HCT116 (cell line): ENCODE measurements at regions not wholly inside any gene's neighbourhood (a gene's known extent, or its start where the extent isn't known, plus 50 kb on each side); places are given as distances from the start of the nearest gene placed in this dataset.

Source experiments
- ATAC-seq: fragments of 200-7000 bp; cut with Tn5 transposase; 2 replicates; pipeline ENCODE4 v1.9.1; 2020; ENCODE audit warnings: mild to moderate bottlenecking, moderate library complexity
- BruUV-seq: library from RNA; stranded (reverse); fragments of 400-500 nt; replicated peaks from 2 replicates; lab custom pipeline; 2021; lab: Mats Ljungman, UMichigan
- CTCF ChIA-PET: fragments of 300-600 bp; sonication (Branson Sonifier 250); formaldehyde crosslinking; loops from one replicate; lab custom pipeline; 2021; ENCODE audit warnings: antibody characterized with exemption; lab: Charles Lee
- POLR2A ChIA-PET: fragments of 300-600, 350-600 bp; sonication (Branson Sonifier 250); formaldehyde crosslinking; loops from one replicate; lab custom pipeline; 2021; ENCODE audit warnings: antibody characterized with exemption; lab: Charles Lee
- RAD21 ChIA-PET, 2 experiments: fragments of 300-600 bp; sonication (Branson Sonifier 250); formaldehyde crosslinking; loops; one replicate each; lab custom pipeline; 2023; ENCODE audit warnings: low total read pairs in 2 of 2; ENCODE audit not compliant: uncharacterized antibody in 2 of 2, unreplicated experiment in 2 of 2, low non-redundant PET in 1 of 2; lab: Charles Lee
- DNase-seq: peaks from one replicate; pipeline ENCODE4 v3.0.0-alpha.2; 2010; ENCODE audit warnings: low read depth, low spot score
- H2AFZ ChIP-seq: fragments of 200-600 bp; shearing (Covaris generic), sonication (generic); 2 replicates; pipeline ENCODE4 v1.6.1; 2017; ENCODE audit warnings: low read depth, mixed run types, mixed read lengths, antibody characterized with exemption, low read length; ENCODE audit not compliant: poor library complexity, severe bottlenecking
- H3K27ac ChIP-seq: 2 replicates; pipeline ENCODE4 v1.5.1; 2012; ENCODE audit warnings: low read depth, low read length
- H3K27me3 ChIP-seq: fragments of 200-600 bp; sonication (generic); 2 replicates; pipeline ENCODE4 v1.6.1; 2016; ENCODE audit warnings: mixed run types, low read length, mixed read lengths; ENCODE audit not compliant: insufficient read depth
- H3K36me3 ChIP-seq, 2 experiments: fragments of 200-500 bp in 1 of 2; fragments of 200-600 bp in 1 of 2; sonication (Bioruptor generic) in 1 of 2; sonication (generic) in 1 of 2; 2 replicates each; pipeline versions ENCODE4 v1.5.1 to v1.6.1; 2014 to 2016; ENCODE audit warnings: low read length in 2 of 2, inconsistent platforms in 1 of 2, mixed read lengths in 1 of 2, mixed run types in 1 of 2; ENCODE audit not compliant: insufficient read depth in 2 of 2, control insufficient read depth in 1 of 2
- H3K4me1 ChIP-seq, 2 experiments: fragments of 200-600 bp in 1 of 2; sonication (generic) in 1 of 2; 2 replicates each; pipeline versions ENCODE4 v1.5.1 to v1.6.1; 2012 to 2017; ENCODE audit warnings: low read length in 2 of 2, inconsistent platforms in 1 of 2, mild to moderate bottlenecking in 1 of 2, mixed read lengths in 1 of 2, mixed run types in 1 of 2, moderate library complexity in 1 of 2; ENCODE audit not compliant: insufficient read depth in 2 of 2, control insufficient read depth in 1 of 2
- H3K4me2 ChIP-seq: fragments of 200-600 bp; sonication (generic); 2 replicates; pipeline ENCODE4 v1.6.1; 2017; ENCODE audit warnings: mixed run types, low read length, mixed read lengths
- H3K4me3 ChIP-seq, 2 experiments: fragments of 200-600 bp in 1 of 2; sonication (generic) in 1 of 2; replicated peaks in 1 of 2; 2 replicates each; pipeline ENCODE4 v1.5.1; 2011 to 2016; ENCODE audit warnings: low read length in 2 of 2, control low read depth in 1 of 2, low read depth in 1 of 2, mild to moderate bottlenecking in 1 of 2, mixed read lengths in 1 of 2, mixed run types in 1 of 2
- H3K79me2 ChIP-seq: fragments of 200-600 bp; sonication (generic); 2 replicates; pipeline ENCODE4 v1.6.1; 2017; ENCODE audit warnings: mild to moderate bottlenecking, mixed run types, low read length, moderate library complexity, mixed read lengths; ENCODE audit not compliant: insufficient read depth
- H3K9ac ChIP-seq: fragments of 200-600 bp; sonication (generic); 2 replicates; pipeline ENCODE4 v1.6.1; 2016; ENCODE audit warnings: low read length, mixed read lengths
- H3K9me2 ChIP-seq: fragments of 200-600 bp; sonication (generic), shearing (Covaris generic); 2 replicates; pipeline ENCODE4 v1.6.1; 2017; ENCODE audit warnings: mixed run types, mild to moderate bottlenecking, moderate library complexity; ENCODE audit not compliant: insufficient read depth
- H3K9me3 ChIP-seq, 2 experiments: fragments of 200-500 bp in 1 of 2; fragments of 200-600 bp in 1 of 2; sonication (Bioruptor generic) in 1 of 2; sonication (generic) in 1 of 2; 2 replicates each; pipeline ENCODE4 v1.6.1; 2014 to 2017; ENCODE audit warnings: low read length in 2 of 2, mixed read lengths in 2 of 2, inconsistent platforms in 1 of 2, low read depth in 1 of 2, mild to moderate bottlenecking in 1 of 2, mixed run types in 1 of 2, moderate library complexity in 1 of 2; ENCODE audit not compliant: control insufficient read depth in 1 of 2, insufficient read depth in 1 of 2
- H4K20me1 ChIP-seq: fragments of 200-600 bp; sonication (generic), shearing (Covaris generic); 2 replicates; pipeline ENCODE4 v1.6.1; 2017; ENCODE audit warnings: mixed run types, mild to moderate bottlenecking, moderate library complexity; ENCODE audit not compliant: insufficient read depth
- CEBPB ChIP-seq: IDR thresholded peaks from 2 replicates; pipeline ENCODE4 v1.6.1; 2012; ENCODE audit warnings: low read depth
- EGR1 ChIP-seq: IDR thresholded peaks from 2 replicates; pipeline ENCODE4 v1.6.1; 2012; ENCODE audit warnings: low read depth
- ELF1 ChIP-seq: IDR thresholded peaks from 2 replicates; pipeline ENCODE4 v1.6.1; 2012; ENCODE audit warnings: low read depth, borderline replicate concordance
- EZH2 ChIP-seq: fragments of 200-600 bp; sonication (generic); IDR thresholded peaks from 2 replicates; pipeline ENCODE4 v1.6.1; 2017; ENCODE audit warnings: antibody characterized with exemption, mixed run types
- EZH2phosphoT487 ChIP-seq: fragments of 200-600 bp; IDR thresholded peaks from 2 replicates; pipeline ENCODE4 v1.6.1; 2018; ENCODE audit warnings: antibody characterized with exemption, borderline replicate concordance
- FOSL1 ChIP-seq: IDR thresholded peaks from 2 replicates; pipeline ENCODE4 v1.6.1; 2012; ENCODE audit warnings: low read depth
- JUND ChIP-seq: IDR thresholded peaks from 2 replicates; pipeline ENCODE4 v1.6.1; 2012
- POLR2AphosphoS5 ChIP-seq: IDR thresholded peaks from 2 replicates; pipeline ENCODE4 v1.6.1; 2011; ENCODE audit warnings: mild to moderate bottlenecking, low read depth, low read length, moderate library complexity
- RAD21 ChIP-seq: IDR thresholded peaks from 2 replicates; pipeline ENCODE4 v1.6.1; 2012; ENCODE audit warnings: low read depth, mild to moderate bottlenecking
- SIN3A ChIP-seq: IDR thresholded peaks from 2 replicates; pipeline ENCODE4 v1.6.1; 2012; ENCODE audit warnings: low read depth
- SP1 ChIP-seq: IDR thresholded peaks from 2 replicates; pipeline ENCODE4 v1.6.1; 2012; ENCODE audit warnings: low read depth
- SRF ChIP-seq: IDR thresholded peaks from 2 replicates; pipeline ENCODE4 v1.6.1; 2012; ENCODE audit warnings: low read depth
- TCF7L2 ChIP-seq: IDR thresholded peaks from 2 replicates; pipeline ENCODE4 v1.7.0; 2011; ENCODE audit warnings: borderline replicate concordance, inconsistent platforms; ENCODE audit not compliant: insufficient read depth, insufficient read length; ENCODE audit errors: extremely low read depth
- YY1 ChIP-seq: IDR thresholded peaks from 2 replicates; pipeline ENCODE4 v1.6.1; 2011; ENCODE audit warnings: low read length, low read depth, moderate library complexity, mild to moderate bottlenecking; ENCODE audit not compliant: insufficient replicate concordance; ENCODE audit errors: extremely low read depth
- ZNF274 ChIP-seq: fragments of 200-500 bp; sonication (Bioruptor generic); IDR thresholded peaks from 2 replicates; pipeline ENCODE4 v1.6.1; 2014; ENCODE audit warnings: mild to moderate bottlenecking, low read depth, low read length, inconsistent platforms
- intact Hi-C: fragments of 100-400 bp; cut with micrococcal nuclease; formaldehyde crosslinking; loops from 2 replicates; pipeline ENCODE4 v1.10.0; 2022
- TF ChIP-seq, protein P1 (sequence below), 3 experiments: fragments of 200-600 bp in 1 of 3; sonication (generic) in 1 of 3; IDR thresholded peaks in 2 of 3; conservative IDR thresholded peaks in 1 of 3; 2 replicates each; pipeline ENCODE4 v1.5.1; 2012 to 2017; ENCODE audit warnings: low read depth in 2 of 3, low read length in 2 of 3, antibody characterized with exemption in 1 of 3, borderline replicate concordance in 1 of 3, control low read depth in 1 of 3, mild to moderate bottlenecking in 1 of 3, mixed read lengths in 1 of 3, mixed run types in 1 of 3, moderate library complexity in 1 of 3; ENCODE audit not compliant: insufficient read depth in 1 of 3
- TF ChIP-seq, protein P2 (sequence below): IDR thresholded peaks from 2 replicates; pipeline ENCODE4 v1.6.1; 2011; ENCODE audit warnings: mild to moderate bottlenecking, low read length, moderate library complexity; ENCODE audit not compliant: insufficient replicate concordance; ENCODE audit errors: extremely low read depth
- TF ChIP-seq, protein P3 (sequence below): IDR thresholded peaks from 2 replicates; pipeline ENCODE4 v1.6.1; 2012
- TF ChIP-seq, protein P4 (sequence below): IDR thresholded peaks from 2 replicates; pipeline ENCODE4 v1.6.1; 2012

DNA sequence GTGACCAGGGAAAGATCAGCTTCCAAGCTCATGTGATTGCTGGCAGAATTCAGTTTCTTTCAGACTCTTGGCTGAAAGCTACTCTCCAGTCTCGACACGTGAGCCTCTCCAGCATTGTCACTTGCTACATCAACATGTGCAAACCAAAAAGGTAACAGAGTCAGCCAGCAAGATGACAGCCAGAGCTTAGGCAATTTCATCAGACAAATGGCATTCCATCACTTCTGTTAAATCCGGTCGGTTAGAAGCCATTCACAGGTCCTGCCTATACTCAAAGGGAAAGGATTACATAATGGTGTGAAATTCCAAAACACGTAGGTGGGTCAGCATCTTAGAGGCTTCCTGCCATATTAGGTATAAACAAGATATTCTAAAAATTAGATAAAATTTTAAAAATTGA is 700.9 kb downstream of the AACS start:
- no peaks in the 10 kb centered on the region for H3K36me3 ChIP-seq
- no TSS peak for BruUV-seq
- H3K4me1 ChIP-seq = no peaks in the 10 kb centered on the region
- ATAC-seq = no peak
- no peaks in the 10 kb centered on the region for H3K9me2 ChIP-seq
- ChIA-PET POLR2A (no interaction called here), CTCF (no interaction called here), RAD21 (no interaction called here)
- no peak for DNase-seq
- no peaks in the 10 kb centered on the region for H3K79me2 ChIP-seq
- H3K4me2 ChIP-seq = no peak overlapping the region
- no peaks in the 10 kb centered on the region for H4K20me1 ChIP-seq
- H3K27me3 ChIP-seq = no peaks in the 10 kb centered on the region
- H3K27ac ChIP-seq = no peak overlapping the region
- intact Hi-C loops = no loop called here
- TF ChIP-seq FOSL1 (no peak), SP1 (no peak)
- peaks cover 0 to 7% of the 10 kb centered on the region in 2 experiments; a peak in 2 of 4 replicates for H3K9me3 ChIP-seq
- H3K9ac ChIP-seq = no peak overlapping the region
- no peak overlapping the region for H3K4me3 ChIP-seq
- no peak overlapping the region for H2AFZ ChIP-seq

DNA sequence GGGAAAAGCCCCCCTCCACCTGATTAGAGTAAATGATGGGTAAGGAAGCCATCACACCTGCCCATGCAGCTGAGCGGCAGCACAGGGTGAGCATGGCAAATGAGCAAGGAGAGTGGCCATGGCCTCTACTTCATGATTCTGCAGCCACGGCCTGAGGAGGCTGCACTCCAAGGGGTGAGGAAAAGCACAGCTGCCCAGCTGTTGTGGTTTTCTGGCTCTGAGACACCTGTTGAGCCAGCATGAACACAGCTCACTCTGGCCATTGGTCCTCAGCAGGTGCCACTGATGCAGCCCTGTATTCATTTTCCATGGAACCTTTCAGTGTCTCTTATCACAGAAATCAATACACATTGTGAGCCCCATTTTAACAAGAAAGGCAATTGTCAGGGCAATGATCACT is 707.2 kb downstream of the AACS start:
- RAD21 ChIA-PET = no interaction called here
- intact Hi-C loops = no loop called here
- Histone ChIP-seq H3K4me3 (no peak overlapping the region), H3K9ac (no peak overlapping the region), H3K79me2 (no peaks in the 10 kb centered on the region), H4K20me1 (no peaks in the 10 kb centered on the region), H3K4me1 (no peaks in the 10 kb centered on the region), H3K27me3 (no peaks in the 10 kb centered on the region), H3K9me3 (peaks cover 8 to 10% of the 10 kb centered on the region in 2 experiments; a peak in 2 of 4 replicates), H3K27ac (no peak overlapping the region), H3K4me2 (no peak overlapping the region), H3K9me2 (no peaks in the 10 kb centered on the region), H2AFZ (no peak overlapping the region), H3K36me3 (no peaks in the 10 kb centered on the region)
- POLR2A ChIA-PET = no interaction called here
- CTCF ChIA-PET = no interaction called here
- no TSS peak for BruUV-seq
- DNase-seq (no peak), ATAC-seq (no peak)
- TF ChIP-seq EZH2phosphoT487 (no peak), YY1 (no peak), SRF (no peak), EGR1 (no peak), RAD21 (no peak), TCF7L2 (no peak), ZNF274 (no peak), POLR2AphosphoS5 (no peak), ELF1 (no peak), SP1 (no peak), JUND (no peak), CEBPB (no peak), EZH2 (no peak), SIN3A (no peak)
- TF ChIP-seq, protein P1, sequence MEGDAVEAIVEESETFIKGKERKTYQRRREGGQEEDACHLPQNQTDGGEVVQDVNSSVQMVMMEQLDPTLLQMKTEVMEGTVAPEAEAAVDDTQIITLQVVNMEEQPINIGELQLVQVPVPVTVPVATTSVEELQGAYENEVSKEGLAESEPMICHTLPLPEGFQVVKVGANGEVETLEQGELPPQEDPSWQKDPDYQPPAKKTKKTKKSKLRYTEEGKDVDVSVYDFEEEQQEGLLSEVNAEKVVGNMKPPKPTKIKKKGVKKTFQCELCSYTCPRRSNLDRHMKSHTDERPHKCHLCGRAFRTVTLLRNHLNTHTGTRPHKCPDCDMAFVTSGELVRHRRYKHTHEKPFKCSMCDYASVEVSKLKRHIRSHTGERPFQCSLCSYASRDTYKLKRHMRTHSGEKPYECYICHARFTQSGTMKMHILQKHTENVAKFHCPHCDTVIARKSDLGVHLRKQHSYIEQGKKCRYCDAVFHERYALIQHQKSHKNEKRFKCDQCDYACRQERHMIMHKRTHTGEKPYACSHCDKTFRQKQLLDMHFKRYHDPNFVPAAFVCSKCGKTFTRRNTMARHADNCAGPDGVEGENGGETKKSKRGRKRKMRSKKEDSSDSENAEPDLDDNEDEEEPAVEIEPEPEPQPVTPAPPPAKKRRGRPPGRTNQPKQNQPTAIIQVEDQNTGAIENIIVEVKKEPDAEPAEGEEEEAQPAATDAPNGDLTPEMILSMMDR (IDR thresholded peaks at IDR 0.05 in 2 of 3, conservative IDR thresholded peaks at IDR 0.05 in 1 of 3; ENCODE audit: borderline replicate concordance in 1 of 3, insufficient read depth in 1 of 3, low read depth in 2 of 3, low read length in 2 of 3) = no peak
- TF ChIP-seq, protein P2, sequence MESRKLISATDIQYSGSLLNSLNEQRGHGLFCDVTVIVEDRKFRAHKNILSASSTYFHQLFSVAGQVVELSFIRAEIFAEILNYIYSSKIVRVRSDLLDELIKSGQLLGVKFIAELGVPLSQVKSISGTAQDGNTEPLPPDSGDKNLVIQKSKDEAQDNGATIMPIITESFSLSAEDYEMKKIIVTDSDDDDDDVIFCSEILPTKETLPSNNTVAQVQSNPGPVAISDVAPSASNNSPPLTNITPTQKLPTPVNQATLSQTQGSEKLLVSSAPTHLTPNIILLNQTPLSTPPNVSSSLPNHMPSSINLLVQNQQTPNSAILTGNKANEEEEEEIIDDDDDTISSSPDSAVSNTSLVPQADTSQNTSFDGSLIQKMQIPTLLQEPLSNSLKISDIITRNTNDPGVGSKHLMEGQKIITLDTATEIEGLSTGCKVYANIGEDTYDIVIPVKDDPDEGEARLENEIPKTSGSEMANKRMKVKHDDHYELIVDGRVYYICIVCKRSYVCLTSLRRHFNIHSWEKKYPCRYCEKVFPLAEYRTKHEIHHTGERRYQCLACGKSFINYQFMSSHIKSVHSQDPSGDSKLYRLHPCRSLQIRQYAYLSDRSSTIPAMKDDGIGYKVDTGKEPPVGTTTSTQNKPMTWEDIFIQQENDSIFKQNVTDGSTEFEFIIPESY = no peak
- TF ChIP-seq, protein P3, sequence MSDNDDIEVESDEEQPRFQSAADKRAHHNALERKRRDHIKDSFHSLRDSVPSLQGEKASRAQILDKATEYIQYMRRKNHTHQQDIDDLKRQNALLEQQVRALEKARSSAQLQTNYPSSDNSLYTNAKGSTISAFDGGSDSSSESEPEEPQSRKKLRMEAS = no peak
- TF ChIP-seq, protein P4, sequence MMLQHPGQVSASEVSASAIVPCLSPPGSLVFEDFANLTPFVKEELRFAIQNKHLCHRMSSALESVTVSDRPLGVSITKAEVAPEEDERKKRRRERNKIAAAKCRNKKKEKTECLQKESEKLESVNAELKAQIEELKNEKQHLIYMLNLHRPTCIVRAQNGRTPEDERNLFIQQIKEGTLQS = no peak
